ENCODE measurements at regions not wholly inside any gene's neighbourhood (a gene's known extent, or its start where the extent isn't known, plus 50 kb on each side); places are given as distances from the start of the nearest gene placed in this dataset.

GRCh38 chr2:24411488-24412151 is 51.3 kb upstream of the ITSN2 start:
- Histone ChIP-seq H3K79me2 (ENCODE audit: control insufficient read depth, insufficient read depth, low read length) (no peaks in the 10 kb centered on the region), H3K36me3 (ENCODE audit: control insufficient read depth in 2 of 2, extremely low read depth in 1 of 2, insufficient read depth in 2 of 2, low read length in 2 of 2) (no peaks in the 10 kb centered on the region), H3K4me3 (ENCODE audit: control insufficient read depth in 2 of 3, extremely low read depth in 1 of 3, insufficient read depth in 2 of 3, low read depth in 1 of 3, low read length in 3 of 3) (no peak overlapping the region), H3K27me3 (ENCODE audit: control insufficient read depth, extremely low read depth, insufficient read depth, low read length) (no peaks in the 10 kb centered on the region), H3K4me1 (ENCODE audit: control insufficient read depth, extremely low read depth, insufficient read depth, low read length) (no peaks in the 10 kb centered on the region), H3K9ac (ENCODE audit: control insufficient read depth, extremely low read depth, insufficient read depth, low read length) (no peak overlapping the region), H3K9me3 (ENCODE audit: control insufficient read depth, low read depth, low read length) (no peaks in the 10 kb centered on the region), H2AFZ (ENCODE audit: control insufficient read depth, low read length) (no peak overlapping the region), H3K4me2 (ENCODE audit: control insufficient read depth, extremely low read depth, insufficient read depth, low read depth, low read length) (no peak overlapping the region), H3K9me1 (ENCODE audit: control insufficient read depth, extremely low read depth, insufficient read depth, low read length) (no peaks in the 10 kb centered on the region), H4K20me1 (ENCODE audit: control insufficient read depth, extremely low read depth, insufficient read depth, low read length) (no peaks in the 10 kb centered on the region), H3K27ac (ENCODE audit: control insufficient read depth, insufficient read depth, low read length) (no peak overlapping the region)
- dilution Hi-C loops (cut with MboI; ENCODE audit: extremely low pct_ligation_motif_present, low sequenced_read_pairs), result no loop called here
- FAIRE-seq, result no peak
- DNase-seq (ENCODE audit: low read depth, low spot score), result no peak
- TF ChIP-seq CTCF (optimal IDR thresholded peaks at IDR 0.05 in 1 of 3, IDR thresholded peaks at IDR 0.05 in 1 of 3, conservative IDR thresholded peaks at IDR 0.05 in 1 of 3; ENCODE audit: extremely low read depth in 1 of 3, insufficient read depth in 2 of 3, low read length in 3 of 3) (no peak), EZH2 (IDR thresholded peaks at IDR 0.05; ENCODE audit: low read length) (no peak)

- no peak overlapping the region for H3K9ac ChIP-seq (ENCODE audit: control insufficient read depth, extremely low read depth, insufficient read depth, low read length)
- no peaks in the 10 kb centered on the region for H3K9me3 ChIP-seq (ENCODE audit: control insufficient read depth, low read depth, low read length)
- no peak for DNase-seq (ENCODE audit: low read depth, low spot score)
- dilution Hi-C loops (cut with MboI; ENCODE audit: extremely low pct_ligation_motif_present, low sequenced_read_pairs), result no loop called here
- TF ChIP-seq EZH2 (IDR thresholded peaks at IDR 0.05; ENCODE audit: low read length), result no peak
- no peak for TF ChIP-seq CTCF (optimal IDR thresholded peaks at IDR 0.05 in 1 of 3, IDR thresholded peaks at IDR 0.05 in 1 of 3, conservative IDR thresholded peaks at IDR 0.05 in 1 of 3; ENCODE audit: extremely low read depth in 1 of 3, insufficient read depth in 2 of 3, low read length in 3 of 3)
- no peak overlapping the region for H2AFZ ChIP-seq (ENCODE audit: control insufficient read depth, low read length)
- no peaks in the 10 kb centered on the region for H4K20me1 ChIP-seq (ENCODE audit: control insufficient read depth, extremely low read depth, insufficient read depth, low read length)
- H3K4me1 ChIP-seq (ENCODE audit: control insufficient read depth, extremely low read depth, insufficient read depth, low read length), result no peaks in the 10 kb centered on the region
- no peak for FAIRE-seq
- no peak overlapping the region for H3K4me3 ChIP-seq (ENCODE audit: control insufficient read depth in 2 of 3, extremely low read depth in 1 of 3, insufficient read depth in 2 of 3, low read depth in 1 of 3, low read length in 3 of 3)
- H3K9me1 ChIP-seq (ENCODE audit: control insufficient read depth, extremely low read depth, insufficient read depth, low read length), result no peaks in the 10 kb centered on the region
- H3K79me2 ChIP-seq (ENCODE audit: control insufficient read depth, insufficient read depth, low read length), result no peaks in the 10 kb centered on the region
- no peak overlapping the region for H3K27ac ChIP-seq (ENCODE audit: control insufficient read depth, insufficient read depth, low read length)
- no peaks in the 10 kb centered on the region for H3K27me3 ChIP-seq (ENCODE audit: control insufficient read depth, extremely low read depth, insufficient read depth, low read length)
- no peaks in the 10 kb centered on the region for H3K36me3 ChIP-seq (ENCODE audit: control insufficient read depth in 2 of 2, extremely low read depth in 1 of 2, insufficient read depth in 2 of 2, low read length in 2 of 2)
- H3K4me2 ChIP-seq (ENCODE audit: control insufficient read depth, extremely low read depth, insufficient read depth, low read depth, low read length), result no peak overlapping the region
Measured at GRCh38 chr2:24410976-24411375, 50.6 kb upstream of the ITSN2 start.

All from keratinocyte (primary cell).